GM19023 (cell line): ENCODE measurements at regions not wholly inside any gene's neighbourhood (a gene's known extent, or its start where the extent isn't known, plus 50 kb on each side); places are given as distances from the start of the nearest gene placed in this dataset.

Experiments used
- ATAC-seq: cut with Tn5 transposase; IDR thresholded peaks from one replicate; pipeline ENCODE4 v1.9.1; 2021; ENCODE audit warnings: mild to moderate bottlenecking, moderate library complexity; ENCODE audit not compliant: unreplicated experiment

- no peak for ATAC-seq
Observed at GRCh38 chr10:25661632-25662031, 272.4 kb upstream of the MYO3A start.

GRCh38 chr10:25666276-25666675 lies 267.8 kb upstream of the MYO3A start:
- ATAC-seq: no peak

GRCh38 chr10:25675204-25675603 lies 258.8 kb upstream of the MYO3A start:
- ATAC-seq: no peak

GRCh38 chr10:25675615-25676014 lies 258.4 kb upstream of the MYO3A start:
- ATAC-seq: no peak

- no peak for ATAC-seq
Observed at GRCh38 chr10:25678220-25678619, 255.8 kb upstream of the MYO3A start.

GRCh38 chr10:25678666-25679065 lies 255.4 kb upstream of the MYO3A start:
- ATAC-seq: no peak

- no peak for ATAC-seq
Observed at GRCh38 chr10:25682203-25682851, 251.7 kb upstream of the MYO3A start.

- ATAC-seq: no peak
Observed at GRCh38 chr10:25683344-25683743, 250.7 kb upstream of the MYO3A start.

GRCh38 chr10:25687521-25687920 lies 246.5 kb upstream of the MYO3A start:
- no peak for ATAC-seq

- ATAC-seq: no peak
Observed at GRCh38 chr10:25689346-25690100, 244.5 kb upstream of the MYO3A start.

GRCh38 chr10:25692761-25693160 lies 241.3 kb upstream of the MYO3A start:
- ATAC-seq: no peak

GRCh38 chr10:25694206-25694933 lies 239.7 kb upstream of the MYO3A start:
- no peak for ATAC-seq

GRCh38 chr10:25694971-25695370 lies 239.1 kb upstream of the MYO3A start:
- no peak for ATAC-seq

GRCh38 chr10:25695586-25695985 lies 238.4 kb upstream of the MYO3A start:
- ATAC-seq: no peak

GRCh38 chr10:25696013-25696708 lies 237.9 kb upstream of the MYO3A start:
- no peak for ATAC-seq

- no peak for ATAC-seq
Observed at GRCh38 chr10:25697412-25697811, 236.6 kb upstream of the MYO3A start.

GRCh38 chr10:25698638-25699037 lies 235.4 kb upstream of the MYO3A start:
- no peak for ATAC-seq

- no peak for ATAC-seq
Observed at GRCh38 chr10:25699631-25700030, 234.4 kb upstream of the MYO3A start.

GRCh38 chr10:25701652-25702051 lies 232.4 kb upstream of the MYO3A start:
- ATAC-seq: no peak

GRCh38 chr10:25704622-25705021 lies 229.4 kb upstream of the MYO3A start:
- ATAC-seq: no peak

- ATAC-seq: no peak
Observed at GRCh38 chr10:25707572-25707971, 226.5 kb upstream of the MYO3A start.
